ENCODE measurements at regions not wholly inside any gene's neighbourhood (a gene's known extent, or its start where the extent isn't known, plus 50 kb on each side); places are given as distances from the start of the nearest gene placed in this dataset.

GRCh38 chr3:157939166-157939565 is 167.1 kb downstream of the SHOX2 start:
- no peak overlapping the region for H3K4me3 ChIP-seq
- 86% methylated on average over 4 of the region's 4 CpGs for WGBS
- intact Hi-C loops (cut with DNase I): no loop called here
- no peaks in the 10 kb centered on the region for H3K9me3 ChIP-seq
- H3K27ac ChIP-seq: no peak overlapping the region
- H3K36me3 ChIP-seq: no peaks in the 10 kb centered on the region
- TF ChIP-seq POLR2A (IDR thresholded peaks at IDR 0.05): no peak
- no peak for TF ChIP-seq CTCF (IDR thresholded peaks at IDR 0.05)
- DNase-seq (ENCODE audit: low spot score): no peak
- no peaks in the 10 kb centered on the region for H3K27me3 ChIP-seq (replicated peaks; ENCODE audit: insufficient read depth)
- H3K4me1 ChIP-seq (replicated peaks): no peaks in the 10 kb centered on the region

GRCh38 chr3:157938154-157938779 is 168.0 kb downstream of the SHOX2 start:
- H3K27me3 ChIP-seq (replicated peaks; ENCODE audit: insufficient read depth): no peaks in the 10 kb centered on the region
- intact Hi-C loops (cut with DNase I): no loop called here
- H3K36me3 ChIP-seq: no peaks in the 10 kb centered on the region
- WGBS: 76% methylated on average over 5 of the region's 5 CpGs
- TF ChIP-seq POLR2AphosphoS5 (IDR thresholded peaks at IDR 0.05) (no peak), CTCF (IDR thresholded peaks at IDR 0.05) (no peak), POLR2A (IDR thresholded peaks at IDR 0.05) (no peak)
- no peak overlapping the region for H3K27ac ChIP-seq
- no peak overlapping the region for H3K4me3 ChIP-seq
- H3K4me1 ChIP-seq (replicated peaks): no peaks in the 10 kb centered on the region
- no peak for DNase-seq (ENCODE audit: low spot score)
- H3K9me3 ChIP-seq: no peaks in the 10 kb centered on the region

GRCh38 chr3:157931517-157931916 is 174.7 kb downstream of the SHOX2 start:
- Histone ChIP-seq H3K4me1 (replicated peaks) (no peaks in the 10 kb centered on the region), H3K4me3 (no peak overlapping the region), H3K27ac (no peak overlapping the region), H3K9me3 (no peaks in the 10 kb centered on the region), H3K36me3 (no peaks in the 10 kb centered on the region), H3K27me3 (replicated peaks; ENCODE audit: insufficient read depth) (no peaks in the 10 kb centered on the region)
- WGBS: 71% methylated on average over 6 of the region's 6 CpGs
- DNase-seq (ENCODE audit: low spot score): no peak
- TF ChIP-seq POLR2A (IDR thresholded peaks at IDR 0.05): no peak
- intact Hi-C loops (cut with DNase I): no loop called here

GRCh38 chr3:157930000-157930780 is 176.0 kb downstream of the SHOX2 start:
- H3K27me3 ChIP-seq (replicated peaks; ENCODE audit: insufficient read depth): no peaks in the 10 kb centered on the region
- no peaks in the 10 kb centered on the region for H3K4me1 ChIP-seq (replicated peaks)
- intact Hi-C loops (cut with DNase I): no loop called here
- WGBS: 48% methylated on average over 4 of the region's 4 CpGs
- H3K9me3 ChIP-seq: no peaks in the 10 kb centered on the region
- no peak for TF ChIP-seq CTCF (IDR thresholded peaks at IDR 0.05)
- TF ChIP-seq POLR2AphosphoS5 (IDR thresholded peaks at IDR 0.05): no peak
- TF ChIP-seq POLR2A (IDR thresholded peaks at IDR 0.05): no peak
- H3K4me3 ChIP-seq: no peak overlapping the region
- H3K27ac ChIP-seq: no peak overlapping the region
- no peaks in the 10 kb centered on the region for H3K36me3 ChIP-seq
- DNase-seq (ENCODE audit: low spot score): no peak

- intact Hi-C loops (cut with DNase I): no loop called here
- Histone ChIP-seq H3K27me3 (replicated peaks; ENCODE audit: insufficient read depth) (no peaks in the 10 kb centered on the region), H3K4me3 (no peak overlapping the region), H3K36me3 (no peaks in the 10 kb centered on the region), H3K4me1 (replicated peaks) (no peaks in the 10 kb centered on the region), H3K27ac (no peak overlapping the region), H3K9me3 (no peaks in the 10 kb centered on the region)
- TF ChIP-seq CTCF (IDR thresholded peaks at IDR 0.05) (no peak), POLR2A (IDR thresholded peaks at IDR 0.05) (no peak), POLR2AphosphoS5 (IDR thresholded peaks at IDR 0.05) (no peak)
- 94% methylated on average over 8 of the region's 8 CpGs for WGBS
- DNase-seq (ENCODE audit: low spot score): no peak
Observed at GRCh38 chr3:157926822-157927221, 179.4 kb downstream of the SHOX2 start.

Data from prostate gland (tissue), 2 donors.